ENCODE measurements at regions not wholly inside any gene's neighbourhood (a gene's known extent, or its start where the extent isn't known, plus 50 kb on each side); places are given as distances from the start of the nearest gene placed in this dataset.
A peak's percentile ranks its signal among the peaks of the same experiment; 100 is the strongest.
"Not testable (repeated sequence)": the region's sequence is repeated elsewhere in the genome, so short reads cannot be mapped to it uniquely, and the experiment has no call there.

GRCh38 chr10:78408671-78409472 lies 375.2 kb downstream of the RPS24 start:
- in situ Hi-C loops (cut with HindIII; ENCODE audit: low pct_unique_long_range_greater_than_20kb, low sequenced_read_pairs): no loop called here
- no peak for DNase-seq (ENCODE audit: low read depth, low spot score)

GRCh38 chr10:78410046-78410965 lies 376.6 kb downstream of the RPS24 start:
- in situ Hi-C loops (cut with HindIII; ENCODE audit: low pct_unique_long_range_greater_than_20kb, low sequenced_read_pairs): no loop called here
- DNase-seq (ENCODE audit: low read depth, low spot score): no peak

GRCh38 chr10:78411716-78412115 lies 378.1 kb downstream of the RPS24 start:
- DNase-seq (ENCODE audit: low read depth, low spot score): no peak
- in situ Hi-C loops (cut with HindIII; ENCODE audit: low pct_unique_long_range_greater_than_20kb, low sequenced_read_pairs): no loop called here

- no peak for DNase-seq (ENCODE audit: low read depth, low spot score)
- in situ Hi-C loops (cut with HindIII; ENCODE audit: low pct_unique_long_range_greater_than_20kb, low sequenced_read_pairs): no loop called here
Measured at GRCh38 chr10:78412605-78413004, 378.9 kb downstream of the RPS24 start.

- in situ Hi-C loops (cut with HindIII; ENCODE audit: low pct_unique_long_range_greater_than_20kb, low sequenced_read_pairs): no loop called here
- DNase-seq (ENCODE audit: low read depth, low spot score): no peak
Measured at GRCh38 chr10:78413076-78414055, 379.7 kb downstream of the RPS24 start.

GRCh38 chr10:78414380-78414779 lies 380.7 kb downstream of the RPS24 start:
- no peak for DNase-seq (ENCODE audit: low read depth, low spot score)
- in situ Hi-C loops (cut with HindIII; ENCODE audit: low pct_unique_long_range_greater_than_20kb, low sequenced_read_pairs): no loop called here

- no peak for DNase-seq (ENCODE audit: low read depth, low spot score)
- in situ Hi-C loops (cut with HindIII; ENCODE audit: low pct_unique_long_range_greater_than_20kb, low sequenced_read_pairs): no loop called here
Measured at GRCh38 chr10:78415111-78415510, 381.4 kb downstream of the RPS24 start.

- in situ Hi-C loops (cut with HindIII; ENCODE audit: low pct_unique_long_range_greater_than_20kb, low sequenced_read_pairs): no loop called here
- no peak for DNase-seq (ENCODE audit: low read depth, low spot score)
Measured at GRCh38 chr10:78416031-78417011, 382.7 kb downstream of the RPS24 start.

- DNase-seq (ENCODE audit: low read depth, low spot score): no peak
- in situ Hi-C loops (cut with HindIII; ENCODE audit: low pct_unique_long_range_greater_than_20kb, low sequenced_read_pairs): no loop called here
Measured at GRCh38 chr10:78417425-78418370, 384.0 kb downstream of the RPS24 start.

- in situ Hi-C loops (cut with HindIII; ENCODE audit: low pct_unique_long_range_greater_than_20kb, low sequenced_read_pairs): no loop called here
- no peak for DNase-seq (ENCODE audit: low read depth, low spot score)
Measured at GRCh38 chr10:78419481-78420265, 386.0 kb downstream of the RPS24 start.

- in situ Hi-C loops (cut with HindIII; ENCODE audit: low pct_unique_long_range_greater_than_20kb, low sequenced_read_pairs): no loop called here
- no peak for DNase-seq (ENCODE audit: low read depth, low spot score)
Measured at GRCh38 chr10:78420946-78421735, 387.5 kb downstream of the RPS24 start.

- in situ Hi-C loops (cut with HindIII; ENCODE audit: low pct_unique_long_range_greater_than_20kb, low sequenced_read_pairs); DNase-seq (ENCODE audit: low read depth, low spot score): not testable (repeated sequence)
Measured at GRCh38 chr10:78424050-78424449, 390.4 kb downstream of the RPS24 start.

- in situ Hi-C loops (cut with HindIII; ENCODE audit: low pct_unique_long_range_greater_than_20kb, low sequenced_read_pairs): no loop called here
- DNase-seq (ENCODE audit: low read depth, low spot score): peak; percentile 31
Measured at GRCh38 chr10:78424723-78425122, 391.1 kb downstream of the RPS24 start.

GRCh38 chr10:78426181-78426580 lies 392.5 kb downstream of the RPS24 start:
- DNase-seq (ENCODE audit: low read depth, low spot score): no peak
- in situ Hi-C loops (cut with HindIII; ENCODE audit: low pct_unique_long_range_greater_than_20kb, low sequenced_read_pairs): no loop called here
